ENCODE measurements at regions not wholly inside any gene's neighbourhood (a gene's known extent, or its start where the extent isn't known, plus 50 kb on each side); places are given as distances from the start of the nearest gene placed in this dataset.

- TF ChIP-seq EP300 (IDR thresholded peaks at IDR 0.05) (no peak), CTCF (IDR thresholded peaks at IDR 0.05) (no peak), POLR2A (IDR thresholded peaks at IDR 0.05) (no peak)
Observed at GRCh38 chr10:3400348-3400747, 227.8 kb upstream of the PITRM1 start.

Measured in suprapubic skin (tissue), 3 donors.